Epidermal melanocyte (primary cell): ENCODE measurements at regions not wholly inside any gene's neighbourhood (a gene's known extent, or its start where the extent isn't known, plus 50 kb on each side); places are given as distances from the start of the nearest gene placed in this dataset.

Experiments used
- DNase-seq: peaks from one replicate; pipeline ENCODE4 v3.0.0; 2011; ENCODE audit warnings: low spot score; ENCODE audit not compliant: insufficient read length

GRCh38 chr13:87080100-87080779 is 590.9 kb upstream of the SLITRK5 start:
- DNase-seq = no peak

- no peak for DNase-seq
These were observed 587.0 kb upstream of the SLITRK5 start for GRCh38 chr13:87084192-87084591.

GRCh38 chr13:87087741-87088140 is 583.4 kb upstream of the SLITRK5 start:
- DNase-seq = no peak

GRCh38 chr13:87089391-87089790 is 581.8 kb upstream of the SLITRK5 start:
- DNase-seq = no peak

- no peak for DNase-seq
These were observed 577.8 kb upstream of the SLITRK5 start for GRCh38 chr13:87093399-87093798.

- DNase-seq = no peak
These were observed 576.5 kb upstream of the SLITRK5 start for GRCh38 chr13:87094646-87095045.

- DNase-seq = no peak
These were observed 570.7 kb upstream of the SLITRK5 start for GRCh38 chr13:87100431-87100830.

GRCh38 chr13:87107651-87108050 is 563.5 kb upstream of the SLITRK5 start:
- DNase-seq = no peak

- no peak for DNase-seq
These were observed 550.7 kb upstream of the SLITRK5 start for GRCh38 chr13:87120476-87120875.

- no peak for DNase-seq
These were observed 548.6 kb upstream of the SLITRK5 start for GRCh38 chr13:87122551-87122950.

- DNase-seq = peak; percentile 22
These were observed 547.0 kb upstream of the SLITRK5 start for GRCh38 chr13:87123987-87124784.

GRCh38 chr13:87124785-87125074 is 546.4 kb upstream of the SLITRK5 start:
- DNase-seq = no peak

- DNase-seq = no peak
These were observed 543.1 kb upstream of the SLITRK5 start for GRCh38 chr13:87128036-87128435.

GRCh38 chr13:87128491-87128890 is 542.7 kb upstream of the SLITRK5 start:
- no peak for DNase-seq

- DNase-seq = no peak
These were observed 541.4 kb upstream of the SLITRK5 start for GRCh38 chr13:87129602-87130300.

- no peak for DNase-seq
These were observed 540.7 kb upstream of the SLITRK5 start for GRCh38 chr13:87130423-87130822.

GRCh38 chr13:87131611-87132010 is 539.6 kb upstream of the SLITRK5 start:
- no peak for DNase-seq

GRCh38 chr13:87138866-87139265 is 532.3 kb upstream of the SLITRK5 start:
- no peak for DNase-seq

- no peak for DNase-seq
These were observed 524.1 kb upstream of the SLITRK5 start for GRCh38 chr13:87147076-87147475.

GRCh38 chr13:87153371-87153770 is 517.8 kb upstream of the SLITRK5 start:
- no peak for DNase-seq

- DNase-seq = no peak
These were observed 504.8 kb upstream of the SLITRK5 start for GRCh38 chr13:87166348-87166747.

- DNase-seq = no peak
These were observed 502.8 kb upstream of the SLITRK5 start for GRCh38 chr13:87168390-87168789.

- no peak for DNase-seq
These were observed 501.8 kb upstream of the SLITRK5 start for GRCh38 chr13:87169337-87169736.
